ENCODE measurements at regions not wholly inside any gene's neighbourhood (a gene's known extent, or its start where the extent isn't known, plus 50 kb on each side); places are given as distances from the start of the nearest gene placed in this dataset.

DNA sequence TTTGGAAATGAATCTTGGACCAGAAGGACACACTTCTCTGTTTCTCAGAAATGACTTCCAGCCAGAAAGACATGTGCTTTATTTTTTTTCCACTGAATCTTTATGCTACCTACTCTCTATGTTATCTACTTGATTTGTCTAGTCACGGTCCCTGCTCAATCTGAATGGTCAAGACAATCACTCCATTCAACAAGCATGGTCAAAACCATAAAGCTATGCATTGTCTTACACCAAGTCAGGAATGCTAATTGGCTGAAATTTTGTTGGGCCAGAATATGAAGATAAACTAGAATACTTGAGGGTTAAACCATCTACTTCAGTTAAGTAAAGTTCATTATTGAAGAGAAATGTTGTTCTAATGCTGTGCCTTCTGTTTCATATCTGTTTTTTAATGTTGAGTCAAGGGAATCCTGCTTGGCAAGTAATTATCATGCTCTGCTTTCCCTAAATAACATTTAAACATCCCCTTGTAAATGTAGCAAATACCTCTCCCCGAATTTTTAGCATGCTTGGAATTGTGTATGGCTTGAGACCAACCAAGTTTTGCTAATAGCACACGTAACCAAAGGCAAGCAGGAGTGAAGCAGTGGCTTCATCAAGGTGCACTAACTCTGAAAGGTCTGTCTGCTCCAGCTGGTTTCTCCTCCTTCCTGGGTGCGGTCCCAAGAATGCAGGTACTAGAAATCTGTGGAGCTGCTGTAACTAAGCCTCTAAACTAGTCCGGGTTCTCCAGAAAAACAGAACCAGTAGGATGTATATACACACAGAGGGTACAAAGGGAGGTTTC is 190.3 kb upstream of the CDYL start:
- TF ChIP-seq, protein P1, sequence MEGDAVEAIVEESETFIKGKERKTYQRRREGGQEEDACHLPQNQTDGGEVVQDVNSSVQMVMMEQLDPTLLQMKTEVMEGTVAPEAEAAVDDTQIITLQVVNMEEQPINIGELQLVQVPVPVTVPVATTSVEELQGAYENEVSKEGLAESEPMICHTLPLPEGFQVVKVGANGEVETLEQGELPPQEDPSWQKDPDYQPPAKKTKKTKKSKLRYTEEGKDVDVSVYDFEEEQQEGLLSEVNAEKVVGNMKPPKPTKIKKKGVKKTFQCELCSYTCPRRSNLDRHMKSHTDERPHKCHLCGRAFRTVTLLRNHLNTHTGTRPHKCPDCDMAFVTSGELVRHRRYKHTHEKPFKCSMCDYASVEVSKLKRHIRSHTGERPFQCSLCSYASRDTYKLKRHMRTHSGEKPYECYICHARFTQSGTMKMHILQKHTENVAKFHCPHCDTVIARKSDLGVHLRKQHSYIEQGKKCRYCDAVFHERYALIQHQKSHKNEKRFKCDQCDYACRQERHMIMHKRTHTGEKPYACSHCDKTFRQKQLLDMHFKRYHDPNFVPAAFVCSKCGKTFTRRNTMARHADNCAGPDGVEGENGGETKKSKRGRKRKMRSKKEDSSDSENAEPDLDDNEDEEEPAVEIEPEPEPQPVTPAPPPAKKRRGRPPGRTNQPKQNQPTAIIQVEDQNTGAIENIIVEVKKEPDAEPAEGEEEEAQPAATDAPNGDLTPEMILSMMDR (IDR thresholded peaks at IDR 0.05): no peak
- TF ChIP-seq POLR2A (IDR thresholded peaks at IDR 0.05): no peak
